ENCODE measurements at regions not wholly inside any gene's neighbourhood (a gene's known extent, or its start where the extent isn't known, plus 50 kb on each side); places are given as distances from the start of the nearest gene placed in this dataset.
"Not testable (repeated sequence)": the region's sequence is repeated elsewhere in the genome, so short reads cannot be mapped to it uniquely, and the experiment has no call there.

DNA sequence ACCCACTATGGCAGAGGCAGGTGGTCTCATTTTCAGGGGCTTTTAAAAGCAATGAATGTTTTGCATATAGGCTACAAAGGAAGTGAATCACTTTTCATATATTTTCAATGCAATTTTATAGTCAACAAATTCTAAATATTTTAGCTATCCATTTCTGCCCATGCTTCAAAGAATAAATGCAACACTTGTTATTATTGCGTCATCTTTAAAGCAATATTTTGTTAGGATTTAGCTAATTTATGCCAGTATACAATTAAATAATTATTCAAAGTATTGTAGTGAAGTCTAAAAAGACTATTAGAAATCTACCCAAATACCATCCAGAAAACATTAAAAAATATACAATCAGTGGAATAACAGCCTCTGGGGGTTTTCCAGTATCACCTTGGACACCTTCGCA, 509.1 kb upstream of the SPANXN1 start:
- no peak overlapping the region for H3K4me3 Mint-ChIP-seq
- POLR2A ChIA-PET, result no interaction called here
- Histone ChIP-seq H3K27me3 (ENCODE audit: control insufficient read depth in 2 of 2, insufficient read depth in 2 of 2, low read length in 2 of 2) (no peaks in the 10 kb centered on the region), H3K4me1 (ENCODE audit: control insufficient read depth in 2 of 2, insufficient read depth in 2 of 2, low read length in 2 of 2) (no peaks in the 10 kb centered on the region), H3K36me3 (ENCODE audit: control insufficient read depth in 2 of 3, insufficient read depth in 3 of 3, low read length in 3 of 3) (no peaks in the 10 kb centered on the region), H3K4me3 (ENCODE audit: low read length) (no peak overlapping the region), H3K27ac (ENCODE audit: low read depth, low read length) (no peak overlapping the region), H3K9me3 (ENCODE audit: control insufficient read depth in 2 of 3, low read length in 3 of 3) (no peaks in the 10 kb centered on the region)
- intact Hi-C loops (cut with micrococcal nuclease), result no loop called here
- H3K27ac Mint-ChIP-seq, result no peak overlapping the region
- H3K4me1 Mint-ChIP-seq, result no peaks in the 10 kb centered on the region
- H3K27me3 Mint-ChIP-seq, result no peaks in the 10 kb centered on the region
- DNase-seq, result no peak
- no peak for ATAC-seq
- CTCF ChIA-PET, result no interaction called here
- H3K9me3 Mint-ChIP-seq, result peaks cover 0 to 6% (median 0%) of the 10 kb centered on the region in 11 donors
- no peaks in the 10 kb centered on the region for H3K36me3 Mint-ChIP-seq

DNA sequence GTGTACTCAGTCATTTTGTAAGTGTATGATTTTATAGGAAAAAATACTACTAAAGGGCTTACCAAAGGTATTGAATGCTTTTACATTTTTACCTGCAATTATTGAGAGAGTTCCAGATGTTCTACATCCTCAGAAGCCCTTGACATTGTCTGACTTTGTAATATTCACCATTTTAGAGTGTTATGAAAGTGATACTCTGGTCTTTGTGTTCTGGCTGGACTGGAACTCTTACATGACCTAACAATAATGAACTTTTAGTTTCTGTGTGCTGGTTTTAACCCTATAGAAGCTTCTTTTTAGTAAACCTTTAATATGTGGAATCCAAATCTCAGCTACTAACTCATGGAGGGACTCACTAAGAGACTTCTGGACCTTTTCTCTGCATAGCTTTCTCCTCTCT, 478.8 kb upstream of the SPANXN1 start:
- Histone ChIP-seq H3K27ac (ENCODE audit: low read depth, low read length) (no peak overlapping the region), H3K4me3 (ENCODE audit: low read length) (no peak overlapping the region), H3K9me3 (ENCODE audit: control insufficient read depth in 2 of 3, low read length in 3 of 3) (no peaks in the 10 kb centered on the region), H3K4me1 (ENCODE audit: control insufficient read depth in 2 of 2, insufficient read depth in 2 of 2, low read length in 2 of 2) (no peaks in the 10 kb centered on the region), H3K36me3 (ENCODE audit: control insufficient read depth in 2 of 3, insufficient read depth in 3 of 3, low read length in 3 of 3) (no peaks in the 10 kb centered on the region), H3K27me3 (ENCODE audit: control insufficient read depth in 2 of 2, insufficient read depth in 2 of 2, low read length in 2 of 2) (no peaks in the 10 kb centered on the region)
- Mint-ChIP-seq H3K27me3 (no peaks in the 10 kb centered on the region), H3K4me3 (no peak overlapping the region), H3K9me3 (peaks cover 0 to 11% (median 0%) of the 10 kb centered on the region in 11 donors), H3K36me3 (no peaks in the 10 kb centered on the region), H3K4me1 (no peaks in the 10 kb centered on the region), H3K27ac (no peak overlapping the region)
- DNase-seq, result no peak
- ATAC-seq, result no peak
- intact Hi-C loops (cut with micrococcal nuclease), result no loop called here
- ChIA-PET POLR2A (no interaction called here), CTCF (no interaction called here)

DNA sequence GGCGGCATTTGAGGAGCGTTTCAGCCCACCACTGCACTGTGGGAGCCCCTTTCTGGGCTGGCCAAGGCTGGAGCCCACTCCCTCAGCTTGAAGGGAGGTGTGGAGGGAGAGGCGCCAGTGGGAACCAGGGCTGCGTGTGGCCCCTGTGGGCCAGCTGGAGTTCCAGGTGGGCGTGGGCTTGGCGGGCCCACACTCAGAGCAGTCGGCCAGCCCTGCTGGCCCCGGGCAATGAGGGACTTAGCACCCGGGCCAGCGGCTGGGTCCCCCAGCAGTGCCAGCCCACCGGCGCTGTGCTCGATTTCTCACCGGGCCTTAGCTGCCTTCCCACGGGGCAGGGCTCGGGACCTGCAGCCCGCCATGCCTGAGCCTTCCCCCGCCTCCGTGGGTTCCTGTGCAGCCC, 463.8 kb upstream of the SPANXN1 start:
- intact Hi-C loops (cut with micrococcal nuclease), result not testable (repeated sequence)

DNA sequence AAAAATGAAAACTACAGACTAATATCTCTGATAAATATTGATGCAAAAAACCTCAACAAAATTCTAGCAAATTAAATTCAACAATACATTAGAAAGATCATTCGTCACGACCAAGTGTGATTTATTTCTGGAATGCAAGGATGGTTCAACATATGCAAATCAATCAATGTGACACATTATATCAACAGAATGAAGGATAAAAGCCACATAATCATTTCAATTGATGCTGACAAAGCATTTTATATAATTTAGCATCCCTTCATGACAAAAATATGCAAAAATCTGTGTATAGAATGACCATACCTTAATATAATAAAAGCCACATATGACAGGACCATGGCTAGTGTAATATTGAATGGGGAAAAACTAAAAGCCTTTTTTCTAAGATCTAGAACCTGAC, 457.2 kb upstream of the SPANXN1 start:
- CTCF ChIA-PET, result no interaction called here
- no peak overlapping the region for H3K27ac ChIP-seq (ENCODE audit: low read depth, low read length)
- no peaks in the 10 kb centered on the region for H3K36me3 ChIP-seq (ENCODE audit: control insufficient read depth in 2 of 3, insufficient read depth in 3 of 3, low read length in 3 of 3)
- Mint-ChIP-seq H3K9me3 (peaks cover 2 to 42% (median 18%) of the 10 kb centered on the region in 11 donors), H3K27me3 (no peaks in the 10 kb centered on the region), H3K36me3 (peaks cover 0 to 6% (median 0%) of the 10 kb centered on the region in 5 donors), H3K27ac (no peak overlapping the region), H3K4me3 (no peak overlapping the region), H3K4me1 (no peaks in the 10 kb centered on the region)
- peaks cover 0 to 3% (median 0%) of the 10 kb centered on the region in 3 experiments for H3K9me3 ChIP-seq (ENCODE audit: control insufficient read depth in 2 of 3, low read length in 3 of 3)
- H3K27me3 ChIP-seq (ENCODE audit: control insufficient read depth in 2 of 2, insufficient read depth in 2 of 2, low read length in 2 of 2), result no peaks in the 10 kb centered on the region
- no peak overlapping the region for H3K4me3 ChIP-seq (ENCODE audit: low read length)
- intact Hi-C loops (cut with micrococcal nuclease), result no loop called here
- ATAC-seq (no peak), DNase-seq (no peak)
- H3K4me1 ChIP-seq (ENCODE audit: control insufficient read depth in 2 of 2, insufficient read depth in 2 of 2, low read length in 2 of 2), result no peaks in the 10 kb centered on the region
- POLR2A ChIA-PET, result no interaction called here

More for the DNA sequence above, 463.8 kb upstream of the SPANXN1 start:
- H3K27ac Mint-ChIP-seq; H3K4me3 ChIP-seq (ENCODE audit: low read length); H3K27me3 Mint-ChIP-seq; DNase-seq; H3K36me3 Mint-ChIP-seq; POLR2A ChIA-PET; H3K36me3 ChIP-seq (ENCODE audit: control insufficient read depth in 2 of 3, insufficient read depth in 3 of 3, low read length in 3 of 3); H3K4me3 Mint-ChIP-seq; ATAC-seq; H3K9me3 ChIP-seq (ENCODE audit: control insufficient read depth in 2 of 3, low read length in 3 of 3); H3K27ac ChIP-seq (ENCODE audit: low read depth, low read length); H3K4me1 ChIP-seq (ENCODE audit: control insufficient read depth in 2 of 2, insufficient read depth in 2 of 2, low read length in 2 of 2); CTCF ChIA-PET; H3K4me1 Mint-ChIP-seq; H3K27me3 ChIP-seq (ENCODE audit: control insufficient read depth in 2 of 2, insufficient read depth in 2 of 2, low read length in 2 of 2): not testable (repeated sequence)
- peaks cover 0 to 14% (median 5%) of the 10 kb centered on the region in 11 donors for H3K9me3 Mint-ChIP-seq

DNA sequence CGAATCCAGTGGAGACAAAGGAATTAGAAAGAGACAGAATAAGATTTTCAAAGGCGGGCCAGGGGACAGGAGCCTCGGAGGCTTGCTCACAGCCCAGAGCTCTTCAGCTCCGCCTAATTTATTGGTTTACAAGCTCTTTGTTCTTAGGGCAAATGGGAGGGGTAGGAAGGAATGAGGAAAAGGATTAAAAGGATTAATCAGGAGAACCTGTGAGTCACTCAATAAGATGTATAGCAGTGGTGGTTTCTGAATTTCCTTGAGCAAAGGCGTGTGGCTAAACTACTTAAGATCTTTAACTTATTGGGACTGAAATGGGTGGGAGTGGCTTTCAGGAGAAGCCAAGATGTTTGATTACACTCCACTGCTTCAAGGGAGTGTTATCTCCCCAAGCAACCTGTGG, 456.0 kb upstream of the SPANXN1 start:
- Mint-ChIP-seq H3K36me3 (peaks cover 0 to 6% (median 0%) of the 10 kb centered on the region in 5 donors), H3K4me1 (no peaks in the 10 kb centered on the region), H3K4me3 (no peak overlapping the region), H3K9me3 (peaks cover 2 to 40% (median 18%) of the 10 kb centered on the region in 11 donors), H3K27ac (peak overlapping the region in 1 of 9 donors; percentile 47), H3K27me3 (no peaks in the 10 kb centered on the region)
- intact Hi-C loops (cut with micrococcal nuclease), result no loop called here
- Histone ChIP-seq H3K4me1 (ENCODE audit: control insufficient read depth in 2 of 2, insufficient read depth in 2 of 2, low read length in 2 of 2) (no peaks in the 10 kb centered on the region), H3K36me3 (ENCODE audit: control insufficient read depth in 2 of 3, insufficient read depth in 3 of 3, low read length in 3 of 3) (no peaks in the 10 kb centered on the region), H3K27ac (ENCODE audit: low read depth, low read length) (no peak overlapping the region), H3K9me3 (ENCODE audit: control insufficient read depth in 2 of 3, low read length in 3 of 3) (peaks cover 0 to 3% (median 0%) of the 10 kb centered on the region in 3 experiments), H3K4me3 (ENCODE audit: low read length) (no peak overlapping the region), H3K27me3 (ENCODE audit: control insufficient read depth in 2 of 2, insufficient read depth in 2 of 2, low read length in 2 of 2) (no peaks in the 10 kb centered on the region)
- DNase-seq (no peak), ATAC-seq (no peak)
- ChIA-PET CTCF (no interaction called here), POLR2A (no interaction called here)

DNA sequence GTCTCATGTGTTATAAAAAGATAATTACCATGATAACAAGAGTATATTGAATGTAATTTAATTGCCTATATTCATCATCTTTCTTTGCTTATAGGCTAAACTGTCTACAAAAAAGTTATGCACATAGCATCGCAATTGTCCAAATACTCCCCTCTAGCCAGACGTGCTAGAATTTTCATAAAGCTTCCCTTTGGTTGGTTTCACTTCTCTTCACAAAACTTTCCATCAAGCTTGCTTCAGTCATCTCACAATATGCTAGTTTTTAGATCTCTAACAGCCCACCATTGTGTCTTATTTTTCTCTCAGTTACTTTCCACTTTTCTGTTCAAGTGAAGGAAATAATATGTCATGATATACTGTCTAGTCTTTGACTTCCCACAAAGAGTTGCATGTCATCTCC, 448.3 kb upstream of the SPANXN1 start:
- H3K4me3 Mint-ChIP-seq, result no peak overlapping the region
- intact Hi-C loops (cut with micrococcal nuclease), result no loop called here
- no peaks in the 10 kb centered on the region for H3K4me1 ChIP-seq (ENCODE audit: control insufficient read depth in 2 of 2, insufficient read depth in 2 of 2, low read length in 2 of 2)
- H3K4me3 ChIP-seq (ENCODE audit: low read length), result no peak overlapping the region
- H3K27me3 ChIP-seq (ENCODE audit: control insufficient read depth in 2 of 2, insufficient read depth in 2 of 2, low read length in 2 of 2), result no peaks in the 10 kb centered on the region
- H3K27ac Mint-ChIP-seq, result no peak overlapping the region
- H3K27ac ChIP-seq (ENCODE audit: low read depth, low read length), result no peak overlapping the region
- H3K36me3 ChIP-seq (ENCODE audit: control insufficient read depth in 2 of 3, insufficient read depth in 3 of 3, low read length in 3 of 3), result no peaks in the 10 kb centered on the region
- ChIA-PET CTCF (interaction anchor here (0.6 kb wide), 1 partner anchor 352 kb away, joined by 3 read pairs; no protein-coding TSS in a partner anchor), POLR2A (no interaction called here)
- no peak for DNase-seq
- no peaks in the 10 kb centered on the region for H3K36me3 Mint-ChIP-seq
- ATAC-seq, result no peak
- no peaks in the 10 kb centered on the region for H3K4me1 Mint-ChIP-seq
- no peaks in the 10 kb centered on the region for H3K27me3 Mint-ChIP-seq
- H3K9me3 ChIP-seq (ENCODE audit: control insufficient read depth in 2 of 3, low read length in 3 of 3), result no peaks in the 10 kb centered on the region
- peaks cover 0 to 3% (median 0%) of the 10 kb centered on the region in 11 donors for H3K9me3 Mint-ChIP-seq

DNA sequence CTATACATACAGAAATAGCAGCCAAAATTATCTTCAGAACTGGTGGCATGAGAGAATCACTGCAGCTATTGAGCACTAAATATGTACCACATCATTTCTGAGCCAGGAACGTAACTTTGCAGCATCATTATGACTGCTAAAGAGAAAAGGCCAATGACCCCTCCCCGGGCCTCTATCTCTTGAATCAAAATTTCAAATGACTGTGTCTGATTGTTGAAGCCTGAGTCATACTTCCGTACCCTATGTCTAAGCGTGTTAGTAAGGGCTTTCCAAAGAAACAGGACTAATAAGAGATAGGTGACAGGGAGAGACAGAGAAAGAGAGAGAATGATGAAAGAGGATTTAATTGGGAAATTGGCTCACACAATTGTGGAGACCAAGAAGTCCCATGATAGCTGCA, 445.5 kb upstream of the SPANXN1 start:
- Histone ChIP-seq H3K27me3 (ENCODE audit: control insufficient read depth in 2 of 2, insufficient read depth in 2 of 2, low read length in 2 of 2) (no peaks in the 10 kb centered on the region), H3K4me1 (ENCODE audit: control insufficient read depth in 2 of 2, insufficient read depth in 2 of 2, low read length in 2 of 2) (no peaks in the 10 kb centered on the region), H3K9me3 (ENCODE audit: control insufficient read depth in 2 of 3, low read length in 3 of 3) (no peaks in the 10 kb centered on the region), H3K36me3 (ENCODE audit: control insufficient read depth in 2 of 3, insufficient read depth in 3 of 3, low read length in 3 of 3) (no peaks in the 10 kb centered on the region), H3K27ac (ENCODE audit: low read depth, low read length) (no peak overlapping the region), H3K4me3 (ENCODE audit: low read length) (no peak overlapping the region)
- Mint-ChIP-seq H3K4me1 (no peaks in the 10 kb centered on the region), H3K27me3 (no peaks in the 10 kb centered on the region), H3K27ac (no peak overlapping the region), H3K4me3 (no peak overlapping the region), H3K9me3 (peaks cover 0 to 4% (median 0%) of the 10 kb centered on the region in 11 donors), H3K36me3 (no peaks in the 10 kb centered on the region)
- ChIA-PET POLR2A (no interaction called here), CTCF (no interaction called here)
- DNase-seq (no peak), ATAC-seq (no peak)
- intact Hi-C loops (cut with micrococcal nuclease), result no loop called here

All from naive thymus-derived CD4-positive, alpha-beta T cell (primary cell).